ENCODE measurements at regions not wholly inside any gene's neighbourhood (a gene's known extent, or its start where the extent isn't known, plus 50 kb on each side); places are given as distances from the start of the nearest gene placed in this dataset.

- Mint-ChIP-seq H3K4me3 (no peak overlapping the region), H3K27ac (no peak overlapping the region), H3K4me1 (peaks cover 9% of the 10 kb centered on the region), H3K9me3 (ENCODE audit: insufficient read depth) (no peaks in the 10 kb centered on the region), H3K27me3 (no peaks in the 10 kb centered on the region)
- Histone ChIP-seq H3K4me1 (ENCODE audit: control insufficient read depth in 2 of 2, insufficient read depth in 2 of 2, low read length in 2 of 2) (no peaks in the 10 kb centered on the region), H3K36me3 (replicated peaks in 1 of 2; ENCODE audit: control extremely low read depth in 1 of 2, control insufficient read depth in 1 of 2, extremely low read depth in 1 of 2, insufficient read depth in 2 of 2, low read length in 1 of 2) (no peaks in the 10 kb centered on the region), H3K9me3 (ENCODE audit: control extremely low read depth in 1 of 3, control insufficient read depth in 2 of 3, insufficient read depth in 1 of 3, low read length in 2 of 3) (no peaks in the 10 kb centered on the region), H3K79me2 (ENCODE audit: control insufficient read depth, insufficient read depth, low read length) (no peaks in the 10 kb centered on the region), H3K4me3 (ENCODE audit: control extremely low read depth in 1 of 5, extremely low read depth in 1 of 5, insufficient read depth in 1 of 5, low read depth in 2 of 5, low read length in 4 of 5) (no peak overlapping the region), H2AFZ (ENCODE audit: insufficient read depth, low read depth, low read length, poor library complexity, severe bottlenecking) (no peak overlapping the region), H3K27ac (ENCODE audit: low read length in 2 of 2) (no peak overlapping the region), H3K4me2 (replicated peaks; ENCODE audit: low read depth, low read length, poor library complexity, severe bottlenecking) (no peak overlapping the region), H4K20me1 (ENCODE audit: control insufficient read depth, insufficient read depth, low read length, poor library complexity, severe bottlenecking) (no peaks in the 10 kb centered on the region), H3K9ac (ENCODE audit: low read length) (no peak overlapping the region), H3K27me3 (replicated peaks in 1 of 4; ENCODE audit: control extremely low read depth in 1 of 4, control insufficient read depth in 3 of 4, insufficient read depth in 4 of 4, low read length in 3 of 4) (no peaks in the 10 kb centered on the region)
- CTCF ChIA-PET, result no interaction called here
- intact Hi-C loops (cut with micrococcal nuclease), result no loop called here
- POLR2A ChIA-PET, result no interaction called here
- WGBS (ENCODE audit: insufficient coverage), result 69% methylated on average over 7 of the region's 7 CpGs
- no peak for DNase-seq
- TF ChIP-seq EZH2 (IDR thresholded peaks at IDR 0.05; ENCODE audit: borderline replicate concordance, insufficient read depth, low read depth, low read length, poor library complexity, severe bottlenecking) (no peak), CTCF (IDR thresholded peaks at IDR 0.05) (no peak)
- ATAC-seq (ENCODE audit: low read depth), result no peak
These were observed 221.1 kb downstream of the ANAPC1 start for GRCh38 chr2:111662771-111663470.

- no peak overlapping the region for H3K27ac ChIP-seq (ENCODE audit: low read length in 2 of 2)
- H3K4me3 ChIP-seq (ENCODE audit: control extremely low read depth in 1 of 5, extremely low read depth in 1 of 5, insufficient read depth in 1 of 5, low read depth in 2 of 5, low read length in 4 of 5), result no peak overlapping the region
- H3K36me3 ChIP-seq (replicated peaks in 1 of 2; ENCODE audit: control extremely low read depth in 1 of 2, control insufficient read depth in 1 of 2, extremely low read depth in 1 of 2, insufficient read depth in 2 of 2, low read length in 1 of 2), result no peaks in the 10 kb centered on the region
- 90% methylated on average over 9 of the region's 13 CpGs for WGBS (ENCODE audit: insufficient coverage)
- H3K9ac ChIP-seq (ENCODE audit: low read length), result no peak overlapping the region
- POLR2A ChIA-PET, result no interaction called here
- H3K79me2 ChIP-seq (ENCODE audit: control insufficient read depth, insufficient read depth, low read length), result no peaks in the 10 kb centered on the region
- H3K27me3 ChIP-seq (replicated peaks in 1 of 4; ENCODE audit: control extremely low read depth in 1 of 4, control insufficient read depth in 3 of 4, insufficient read depth in 4 of 4, low read length in 3 of 4), result no peaks in the 10 kb centered on the region
- no peak overlapping the region for H2AFZ ChIP-seq (ENCODE audit: insufficient read depth, low read depth, low read length, poor library complexity, severe bottlenecking)
- H3K4me2 ChIP-seq (replicated peaks; ENCODE audit: low read depth, low read length, poor library complexity, severe bottlenecking), result no peak overlapping the region
- H3K4me1 ChIP-seq (ENCODE audit: control insufficient read depth in 2 of 2, insufficient read depth in 2 of 2, low read length in 2 of 2), result no peaks in the 10 kb centered on the region
- Mint-ChIP-seq H3K4me3 (no peak overlapping the region), H3K27me3 (no peaks in the 10 kb centered on the region), H3K9me3 (ENCODE audit: insufficient read depth) (no peaks in the 10 kb centered on the region), H3K4me1 (peaks cover 9% of the 10 kb centered on the region), H3K27ac (no peak overlapping the region)
- no peaks in the 10 kb centered on the region for H4K20me1 ChIP-seq (ENCODE audit: control insufficient read depth, insufficient read depth, low read length, poor library complexity, severe bottlenecking)
- ATAC-seq (ENCODE audit: low read depth), result no peak
- CTCF ChIA-PET, result no interaction called here
- intact Hi-C loops (cut with micrococcal nuclease), result no loop called here
- no peak for DNase-seq
- TF ChIP-seq CTCF (IDR thresholded peaks at IDR 0.05) (no peak), EZH2 (IDR thresholded peaks at IDR 0.05; ENCODE audit: borderline replicate concordance, insufficient read depth, low read depth, low read length, poor library complexity, severe bottlenecking) (no peak)
- H3K9me3 ChIP-seq (ENCODE audit: control extremely low read depth in 1 of 3, control insufficient read depth in 2 of 3, insufficient read depth in 1 of 3, low read length in 2 of 3), result no peaks in the 10 kb centered on the region
These were observed 220.3 kb downstream of the ANAPC1 start for GRCh38 chr2:111663471-111664274.
